Loucy (cell line): ENCODE measurements at regions not wholly inside any gene's neighbourhood (a gene's known extent, or its start where the extent isn't known, plus 50 kb on each side); places are given as distances from the start of the nearest gene placed in this dataset.

ENCODE experiments used
- EZH2phosphoT487 ChIP-seq: fragments of 200-600 bp; IDR thresholded peaks from 2 replicates; pipeline ENCODE4 v1.6.1; 2018; ENCODE audit warnings: antibody characterized with exemption, mild to moderate bottlenecking, moderate library complexity, borderline replicate concordance
- TF ChIP-seq, protein P1 (sequence below): fragments of 200-600 bp; sonication (generic); conservative IDR thresholded peaks from 2 replicates; pipeline ENCODE4 v1.5.1; 2014; ENCODE audit warnings: mild to moderate bottlenecking, antibody characterized with exemption, low read length

DNA sequence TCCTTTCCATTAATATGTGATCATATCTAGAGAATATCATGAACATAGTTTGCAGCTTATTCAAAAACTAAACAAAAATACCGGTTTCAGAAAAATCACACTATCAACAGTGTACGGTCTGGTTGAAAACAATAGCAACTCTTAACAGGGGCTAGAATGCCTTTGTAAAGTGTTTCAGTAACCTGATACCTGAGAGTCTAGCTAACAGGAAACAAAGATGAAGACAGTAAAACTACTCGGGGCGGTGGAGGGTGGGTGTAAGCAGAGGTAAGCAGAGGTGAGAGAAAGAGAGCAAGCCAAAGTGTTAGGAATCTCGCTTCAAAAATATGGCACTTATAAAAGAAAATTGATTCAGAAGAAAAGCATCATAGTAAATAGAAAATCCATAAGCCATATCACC, 109.0 kb upstream of the RGPD4 start:
- TF ChIP-seq, protein P1, sequence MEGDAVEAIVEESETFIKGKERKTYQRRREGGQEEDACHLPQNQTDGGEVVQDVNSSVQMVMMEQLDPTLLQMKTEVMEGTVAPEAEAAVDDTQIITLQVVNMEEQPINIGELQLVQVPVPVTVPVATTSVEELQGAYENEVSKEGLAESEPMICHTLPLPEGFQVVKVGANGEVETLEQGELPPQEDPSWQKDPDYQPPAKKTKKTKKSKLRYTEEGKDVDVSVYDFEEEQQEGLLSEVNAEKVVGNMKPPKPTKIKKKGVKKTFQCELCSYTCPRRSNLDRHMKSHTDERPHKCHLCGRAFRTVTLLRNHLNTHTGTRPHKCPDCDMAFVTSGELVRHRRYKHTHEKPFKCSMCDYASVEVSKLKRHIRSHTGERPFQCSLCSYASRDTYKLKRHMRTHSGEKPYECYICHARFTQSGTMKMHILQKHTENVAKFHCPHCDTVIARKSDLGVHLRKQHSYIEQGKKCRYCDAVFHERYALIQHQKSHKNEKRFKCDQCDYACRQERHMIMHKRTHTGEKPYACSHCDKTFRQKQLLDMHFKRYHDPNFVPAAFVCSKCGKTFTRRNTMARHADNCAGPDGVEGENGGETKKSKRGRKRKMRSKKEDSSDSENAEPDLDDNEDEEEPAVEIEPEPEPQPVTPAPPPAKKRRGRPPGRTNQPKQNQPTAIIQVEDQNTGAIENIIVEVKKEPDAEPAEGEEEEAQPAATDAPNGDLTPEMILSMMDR: no peak
- no peak for TF ChIP-seq EZH2phosphoT487
